HG03460 (cell line): ENCODE measurements at regions not wholly inside any gene's neighbourhood (a gene's known extent, or its start where the extent isn't known, plus 50 kb on each side); places are given as distances from the start of the nearest gene placed in this dataset.

ENCODE experiments used
- ATAC-seq: cut with Tn5 transposase; IDR thresholded peaks from one replicate; pipeline ENCODE4 v1.9.1; 2021; ENCODE audit not compliant: unreplicated experiment

- no peak for ATAC-seq
These were observed 76.6 kb upstream of the CNTN1 start for GRCh38 chr12:40615590-40615989.

GRCh38 chr12:40616383-40616915, 75.8 kb upstream of the CNTN1 start:
- ATAC-seq = no peak

- no peak for ATAC-seq
These were observed 73.6 kb upstream of the CNTN1 start for GRCh38 chr12:40618636-40619035.

GRCh38 chr12:40620564-40621019, 71.6 kb upstream of the CNTN1 start:
- no peak for ATAC-seq

GRCh38 chr12:40622246-40622838, 69.9 kb upstream of the CNTN1 start:
- ATAC-seq = no peak

- ATAC-seq = no peak
These were observed 60.1 kb upstream of the CNTN1 start for GRCh38 chr12:40632171-40632570.

- ATAC-seq = no peak
These were observed 59.3 kb upstream of the CNTN1 start for GRCh38 chr12:40632933-40633332.

- ATAC-seq = no peak
These were observed 57.6 kb upstream of the CNTN1 start for GRCh38 chr12:40634517-40635131.

GRCh38 chr12:40635141-40635731, 57.0 kb upstream of the CNTN1 start:
- ATAC-seq = no peak
